HG02571 (cell line): ENCODE measurements at regions not wholly inside any gene's neighbourhood (a gene's known extent, or its start where the extent isn't known, plus 50 kb on each side); places are given as distances from the start of the nearest gene placed in this dataset.

Source experiments
- ATAC-seq: cut with Tn5 transposase; IDR thresholded peaks from one replicate; pipeline ENCODE4 v1.9.1; 2021; ENCODE audit warnings: mild to moderate bottlenecking, moderate library complexity; ENCODE audit not compliant: unreplicated experiment

- no peak for ATAC-seq
Observed at GRCh38 chr12:107888789-107889188, 114.3 kb downstream of the ASCL4 start.

- no peak for ATAC-seq
Observed at GRCh38 chr12:107891967-107892366, 117.5 kb downstream of the ASCL4 start.

GRCh38 chr12:107894589-107894988 lies 120.1 kb downstream of the ASCL4 start:
- no peak for ATAC-seq

GRCh38 chr12:107895966-107896365 lies 121.5 kb downstream of the ASCL4 start:
- ATAC-seq, result no peak

GRCh38 chr12:107900588-107900987 lies 126.1 kb downstream of the ASCL4 start:
- ATAC-seq, result no peak

DNA sequence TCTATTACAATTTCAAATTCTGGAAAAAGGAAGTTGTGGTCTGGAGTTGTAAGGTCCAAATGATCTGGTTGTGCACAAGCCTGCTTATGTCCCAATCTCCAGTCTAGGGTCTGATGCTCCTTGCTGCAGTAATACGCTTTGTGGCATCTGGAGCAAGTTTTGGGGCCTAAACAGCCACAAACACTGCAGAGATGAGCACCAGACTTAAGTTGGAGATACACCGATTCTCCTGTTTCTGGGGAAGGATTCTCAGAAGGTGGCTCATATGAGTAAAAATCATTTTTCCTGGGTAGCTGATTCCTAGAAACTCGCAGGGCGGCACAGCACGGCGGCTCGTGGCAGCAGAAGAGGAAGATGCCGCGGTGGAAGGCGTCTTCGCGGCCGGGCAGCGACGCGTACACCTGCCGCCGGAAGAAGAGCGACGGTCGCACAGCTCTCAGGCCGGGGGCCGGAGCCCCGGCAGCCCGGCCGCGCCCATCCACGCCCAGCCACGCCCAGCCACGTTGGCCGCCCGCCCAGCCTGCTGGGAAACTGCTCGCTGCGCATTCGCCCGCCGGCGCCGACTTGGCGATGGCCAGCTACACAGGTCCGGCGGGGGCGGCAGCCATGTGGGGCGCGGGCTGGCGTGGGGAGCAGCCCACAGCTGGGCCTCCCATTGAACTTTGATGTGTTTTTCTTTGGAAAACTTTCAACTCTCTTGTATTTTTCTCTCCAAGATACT lies 129.0 kb downstream of the ASCL4 start:
- peak; percentile 88 for ATAC-seq

GRCh38 chr12:107906707-107907106 lies 132.2 kb downstream of the ASCL4 start:
- no peak for ATAC-seq

DNA sequence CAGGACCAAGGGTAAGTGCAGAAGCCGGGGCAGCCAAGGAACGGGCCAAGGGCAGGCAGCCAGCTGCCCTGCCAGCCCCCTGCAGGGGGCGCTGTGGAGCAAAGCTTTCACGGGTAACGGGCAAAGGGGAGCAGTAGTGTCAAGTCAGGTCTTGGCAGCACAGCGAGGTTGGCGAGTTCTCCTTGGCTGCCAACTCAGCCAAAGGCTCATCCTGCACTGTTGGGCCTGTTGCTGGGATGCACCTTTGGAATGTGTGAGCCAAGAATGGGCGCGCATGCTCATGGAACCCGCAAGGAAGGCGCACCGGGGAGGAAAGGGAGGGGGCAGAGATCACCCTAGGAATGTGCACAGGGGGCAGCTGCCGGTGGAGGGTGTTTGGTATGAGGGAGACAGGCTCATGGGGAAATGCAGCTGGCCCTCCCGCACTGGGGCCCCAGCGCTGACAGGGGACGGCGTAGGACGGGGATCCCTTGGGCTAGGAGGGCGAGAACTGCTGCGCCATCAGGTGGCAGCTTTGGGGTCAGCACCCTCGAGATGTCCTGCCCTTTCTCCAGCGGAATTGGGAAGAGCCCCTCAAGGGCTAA lies 138.0 kb downstream of the ASCL4 start:
- peak; percentile 74 for ATAC-seq

- ATAC-seq, result no peak
Observed at GRCh38 chr12:107914460-107914977, 140.0 kb downstream of the ASCL4 start.

GRCh38 chr12:107917912-107918800 lies 143.7 kb downstream of the ASCL4 start:
- ATAC-seq, result no peak

DNA sequence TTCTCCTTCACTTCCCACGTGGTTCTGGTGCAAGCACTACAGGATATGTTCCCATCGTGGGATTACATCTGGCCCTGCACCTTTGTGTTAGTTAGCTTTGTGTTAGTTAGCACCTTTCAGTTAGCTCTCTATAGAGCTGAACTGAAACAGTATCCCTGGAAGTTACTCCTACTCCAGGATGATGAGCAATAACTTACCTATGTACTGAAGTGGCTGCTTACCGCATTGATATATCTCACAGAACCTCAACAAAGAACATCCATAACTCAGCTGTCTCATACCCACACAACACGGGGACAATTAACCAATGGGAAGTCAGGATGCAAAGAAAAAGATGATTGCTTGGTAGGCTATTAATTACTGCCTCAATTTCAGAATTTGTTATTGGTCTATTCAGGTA lies 146.6 kb downstream of the ASCL4 start:
- ATAC-seq, result no peak

DNA sequence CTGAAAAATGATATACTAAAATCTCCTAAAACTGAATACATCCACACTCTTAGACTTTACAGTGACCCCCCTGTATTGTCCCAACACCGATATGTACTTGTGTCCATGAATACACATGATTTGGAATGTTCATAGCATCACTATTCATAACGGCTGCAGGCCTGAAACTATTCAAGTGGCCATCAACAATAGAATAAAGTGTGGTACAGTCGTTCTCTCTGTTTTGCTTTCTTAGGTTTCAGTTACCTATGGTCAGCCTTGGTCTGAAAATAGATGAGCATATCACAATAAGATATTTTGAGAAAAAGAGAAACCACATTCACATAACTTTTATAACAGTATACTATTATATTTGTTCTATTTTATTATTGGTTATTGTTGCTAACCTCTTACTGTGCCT lies 150.6 kb downstream of the ASCL4 start:
- no peak for ATAC-seq

- ATAC-seq, result no peak
Observed at GRCh38 chr12:107929436-107929835, 154.9 kb downstream of the ASCL4 start.

GRCh38 chr12:107931761-107932160 lies 157.3 kb downstream of the ASCL4 start:
- ATAC-seq, result no peak

- no peak for ATAC-seq
Observed at GRCh38 chr12:107938446-107938845, 163.9 kb downstream of the ASCL4 start.

DNA sequence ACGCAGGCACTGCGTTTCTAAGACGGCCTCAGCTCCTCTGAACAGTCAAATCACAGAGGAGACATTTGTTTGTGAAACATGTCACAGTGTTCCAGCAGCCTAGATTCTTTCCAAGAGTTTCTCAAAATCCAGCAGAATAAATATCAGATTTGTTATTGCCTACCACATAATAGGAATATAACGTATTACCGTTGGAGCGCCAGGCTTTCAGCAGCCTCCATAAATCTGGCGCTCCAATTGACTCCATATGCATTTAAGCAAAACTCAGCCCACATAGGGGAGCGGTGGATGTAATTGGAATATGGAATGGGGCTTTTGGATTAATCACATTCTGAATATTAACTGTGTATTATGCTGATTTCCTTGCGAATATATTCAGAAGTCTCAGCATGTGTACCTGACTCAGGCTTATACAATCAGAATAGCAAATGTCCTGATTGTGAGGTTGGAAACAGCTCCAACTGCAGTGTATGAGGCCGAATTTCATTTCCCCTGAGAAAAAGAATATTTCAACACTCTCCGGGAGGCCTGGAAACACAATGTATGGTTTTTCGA lies 174.0 kb downstream of the ASCL4 start:
- ATAC-seq, result no peak

DNA sequence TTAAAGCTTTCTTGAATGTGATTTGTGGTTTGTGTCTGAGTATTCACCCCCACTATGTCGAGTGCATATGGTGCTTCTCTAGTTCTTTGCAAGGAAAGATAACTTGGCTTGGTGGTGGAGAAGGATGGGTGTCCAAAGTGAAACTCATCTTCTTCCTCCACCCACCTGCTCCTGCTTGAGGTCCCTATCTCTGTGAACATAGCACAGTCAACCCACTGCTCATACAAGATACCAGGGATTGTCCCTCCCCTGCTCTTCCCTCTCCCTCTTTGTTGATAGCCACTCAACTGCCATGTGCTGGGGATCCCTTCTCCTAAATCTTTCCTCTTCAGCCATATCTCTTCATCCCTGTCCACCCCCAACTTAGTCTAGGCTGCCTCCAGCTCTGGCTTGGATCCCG lies 176.5 kb downstream of the ASCL4 start:
- ATAC-seq, result no peak

- no peak for ATAC-seq
Observed at GRCh38 chr12:107955966-107956643, 173.0 kb upstream of the WSCD2 start.

DNA sequence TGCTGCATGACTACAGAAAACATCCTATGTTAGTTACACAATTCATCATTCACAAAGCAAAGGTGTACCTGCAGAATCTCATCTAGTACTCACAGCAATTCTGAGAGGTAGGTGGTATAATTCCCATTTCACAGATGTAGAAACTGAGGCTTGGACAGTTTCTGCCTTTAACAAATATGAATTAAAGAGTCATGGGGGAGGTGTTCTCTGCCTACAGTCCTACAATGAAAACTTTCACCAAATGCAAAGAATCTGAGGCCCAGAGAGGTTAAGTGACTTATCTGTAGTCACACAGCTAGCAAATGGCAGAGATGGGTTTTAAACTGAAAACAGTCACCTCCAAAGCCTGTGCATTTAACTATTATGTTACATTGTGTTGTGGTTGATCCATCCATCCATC lies 171.6 kb upstream of the WSCD2 start:
- no peak for ATAC-seq

GRCh38 chr12:107963635-107964034 lies 165.5 kb upstream of the WSCD2 start:
- no peak for ATAC-seq

- no peak for ATAC-seq
Observed at GRCh38 chr12:107967170-107967569, 161.9 kb upstream of the WSCD2 start.
